Esophagus muscularis mucosa (tissue), 4 donors: ENCODE measurements at regions not wholly inside any gene's neighbourhood (a gene's known extent, or its start where the extent isn't known, plus 50 kb on each side); places are given as distances from the start of the nearest gene placed in this dataset.

Source experiments
- DNase-seq: peaks from one replicate; pipeline ENCODE4 v3.0.0-alpha.2; 2017; ENCODE audit errors: extremely low spot score
- H3K27ac ChIP-seq, 4 donors: fragments of 200-600 bp; sonication (generic); replicated peaks in 1 of 4; 1 replicate in 3 of 4; 2 replicates in 1 of 4; pipeline ENCODE4 v1.5.1; 2016 to 2019; ENCODE audit warnings: mild to moderate bottlenecking in 1 of 4
- H3K27me3 ChIP-seq, 4 donors: fragments of 200-600 bp; sonication (generic); one replicate each; pipeline versions ENCODE4 v1.5.1 to v1.6.0; 2016 to 2019
- H3K36me3 ChIP-seq, 4 donors: fragments of 200-600 bp; sonication (generic); one replicate each; pipeline ENCODE4 v1.5.1; 2016 to 2019
- H3K4me1 ChIP-seq, 4 donors: fragments of 200-600 bp; sonication (generic); one replicate each; pipeline ENCODE4 v1.5.1; 2016 to 2019
- H3K4me3 ChIP-seq, 4 donors: fragments of 200-600 bp; sonication (generic); 1 replicate in 2 of 4; 2 replicates in 2 of 4; pipeline ENCODE4 v1.5.1; 2016 to 2019; ENCODE audit warnings: mild to moderate bottlenecking in 4 of 4, moderate library complexity in 1 of 4
- H3K9me3 ChIP-seq, 4 donors: fragments of 200-600 bp; sonication (generic); 1 replicate in 3 of 4; 2 replicates in 1 of 4; pipeline ENCODE4 v1.5.1; 2016 to 2019
- CTCF ChIP-seq, 3 experiments: fragments of 200-600 bp in 2 of 3; fragments of 450-650 bp in 1 of 3; sonication (generic) in 2 of 3; IDR thresholded peaks; one replicate each; pipeline ENCODE4 v1.5.1; 2017 to 2019; ENCODE audit warnings: antibody characterized with exemption in 3 of 3, mild to moderate bottlenecking in 2 of 3, moderate library complexity in 1 of 3
- EP300 ChIP-seq: sonication (generic); formaldehyde crosslinking; IDR thresholded peaks from one replicate; pipeline ENCODE4 v1.6.1; 2017; ENCODE audit warnings: antibody characterized with exemption
- POLR2A ChIP-seq: fragments of 450-650 bp; IDR thresholded peaks from one replicate; pipeline ENCODE4 v1.6.1; 2017; ENCODE audit warnings: antibody characterized with exemption, moderate library complexity, mild to moderate bottlenecking, low read depth
- POLR2AphosphoS5 ChIP-seq, 2 donors: sonication (generic); formaldehyde crosslinking; IDR thresholded peaks; one replicate each; pipeline ENCODE4 v1.6.1; 2017; ENCODE audit warnings: antibody characterized with exemption in 2 of 2
- WGBS: methylation state at CpG from one replicate; pipeline ENCODE4 v1.1.5; 2018; 5-methylcytosine and 5-hydroxymethylcytosine counted together
- intact Hi-C: fragments of 100-400 bp; cut with DNase I; formaldehyde crosslinking; loops from one replicate; pipeline ENCODE4 v1.15.1; 2023

- H3K27me3 ChIP-seq: no peaks in the 10 kb centered on the region
- no peak overlapping the region for H3K27ac ChIP-seq
- H3K9me3 ChIP-seq: peaks cover 0 to 25% (median 22%) of the 10 kb centered on the region in 4 donors
- TF ChIP-seq EP300 (no peak), POLR2A (no peak)
- H3K4me1 ChIP-seq: no peaks in the 10 kb centered on the region
- over 99% methylated on average over 6 of the region's 6 CpGs for WGBS
- no peak for DNase-seq
- intact Hi-C loops: no loop called here
- H3K4me3 ChIP-seq: no peak overlapping the region
- no peaks in the 10 kb centered on the region for H3K36me3 ChIP-seq
Measured at GRCh38 chr5:135157421-135158313, 123.6 kb upstream of the PITX1 start.

- intact Hi-C loops: no loop called here
- Histone ChIP-seq H3K4me1 (no peaks in the 10 kb centered on the region), H3K27me3 (no peaks in the 10 kb centered on the region), H3K4me3 (no peak overlapping the region), H3K27ac (no peak overlapping the region), H3K9me3 (peaks cover 0 to 25% (median 22%) of the 10 kb centered on the region in 4 donors), H3K36me3 (no peaks in the 10 kb centered on the region)
- WGBS: 80% methylated on average over 3 of the region's 11 CpGs
- TF ChIP-seq POLR2AphosphoS5 (IDR thresholded peaks at IDR 0.05) (no peak), EP300 (no peak)
- no peak for DNase-seq
Measured at GRCh38 chr5:135156715-135157404, 122.8 kb upstream of the PITX1 start.

- DNase-seq: no peak
- peaks cover 0 to 25% (median 22%) of the 10 kb centered on the region in 4 donors for H3K9me3 ChIP-seq
- intact Hi-C loops: no loop called here
- H3K27me3 ChIP-seq: no peaks in the 10 kb centered on the region
- no peak overlapping the region for H3K4me3 ChIP-seq
- H3K27ac ChIP-seq: no peak overlapping the region
- no peak for TF ChIP-seq POLR2A
- no peak for TF ChIP-seq POLR2AphosphoS5 (IDR thresholded peaks at IDR 0.05)
- TF ChIP-seq CTCF (IDR thresholded peaks at IDR 0.05): no peak
- no peak for TF ChIP-seq EP300
- no peaks in the 10 kb centered on the region for H3K36me3 ChIP-seq
- 97% methylated on average over 5 of the region's 6 CpGs for WGBS
- no peaks in the 10 kb centered on the region for H3K4me1 ChIP-seq
Measured at GRCh38 chr5:135156337-135156714, 122.3 kb upstream of the PITX1 start.

GRCh38 chr5:135155616-135156214 lies 121.7 kb upstream of the PITX1 start:
- no peaks in the 10 kb centered on the region for H3K27me3 ChIP-seq
- H3K4me3 ChIP-seq: no peak overlapping the region
- no peaks in the 10 kb centered on the region for H3K36me3 ChIP-seq
- H3K9me3 ChIP-seq: peaks cover 0 to 25% (median 22%) of the 10 kb centered on the region in 4 donors
- TF ChIP-seq POLR2A: no peak
- TF ChIP-seq CTCF (IDR thresholded peaks at IDR 0.05): no peak
- TF ChIP-seq EP300: no peak
- no peak for TF ChIP-seq POLR2AphosphoS5 (IDR thresholded peaks at IDR 0.05)
- WGBS: 88% methylated on average over 4 of the region's 4 CpGs
- intact Hi-C loops: no loop called here
- H3K4me1 ChIP-seq: no peaks in the 10 kb centered on the region
- H3K27ac ChIP-seq: no peak overlapping the region
- no peak for DNase-seq

- no peak for DNase-seq
- H3K27ac ChIP-seq: no peak overlapping the region
- H3K9me3 ChIP-seq: peaks cover 0 to 25% (median 22%) of the 10 kb centered on the region in 4 donors
- no CpG with 5 or more reads among the region's 7 CpGs for WGBS
- no peaks in the 10 kb centered on the region for H3K27me3 ChIP-seq
- no peak overlapping the region for H3K4me3 ChIP-seq
- no peak for TF ChIP-seq EP300
- TF ChIP-seq CTCF (IDR thresholded peaks at IDR 0.05): no peak
- no peak for TF ChIP-seq POLR2A
- TF ChIP-seq POLR2AphosphoS5 (IDR thresholded peaks at IDR 0.05): no peak
- intact Hi-C loops: no loop called here
- no peaks in the 10 kb centered on the region for H3K36me3 ChIP-seq
- no peaks in the 10 kb centered on the region for H3K4me1 ChIP-seq
Measured at GRCh38 chr5:135154961-135155360, 120.9 kb upstream of the PITX1 start.
